Fibroblast of skin of left quadriceps (primary cell): ENCODE measurements at regions not wholly inside any gene's neighbourhood (a gene's known extent, or its start where the extent isn't known, plus 50 kb on each side); places are given as distances from the start of the nearest gene placed in this dataset.

Experiments used
- DNase-seq, 2 experiments: peaks; one replicate each; pipeline ENCODE4 v3.0.0-alpha.2; 2013; ENCODE audit warnings: low read depth in 2 of 2

- no peak for DNase-seq
Observed at GRCh38 chr4:35925806-35926205, 318.5 kb downstream of the ARAP2 start.

DNA sequence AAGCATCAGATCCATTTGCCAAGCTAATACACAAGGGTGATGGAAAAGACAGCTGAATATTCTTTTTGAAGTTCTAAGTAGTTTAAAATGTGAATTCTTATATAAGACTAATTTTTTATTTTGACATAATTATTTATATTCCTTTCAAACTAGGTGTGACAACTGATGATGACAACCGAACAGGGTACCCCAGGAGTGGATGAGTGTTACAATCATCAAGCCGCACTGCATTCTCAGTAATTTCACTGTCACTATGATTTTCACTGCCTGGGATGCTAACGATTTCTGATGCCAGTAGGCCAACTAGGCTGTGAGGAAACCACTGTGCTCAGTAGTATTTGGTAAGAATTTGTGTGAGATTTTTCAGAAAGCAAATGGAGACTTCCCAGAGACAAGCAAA lies 317.5 kb downstream of the ARAP2 start:
- DNase-seq, result no peak

DNA sequence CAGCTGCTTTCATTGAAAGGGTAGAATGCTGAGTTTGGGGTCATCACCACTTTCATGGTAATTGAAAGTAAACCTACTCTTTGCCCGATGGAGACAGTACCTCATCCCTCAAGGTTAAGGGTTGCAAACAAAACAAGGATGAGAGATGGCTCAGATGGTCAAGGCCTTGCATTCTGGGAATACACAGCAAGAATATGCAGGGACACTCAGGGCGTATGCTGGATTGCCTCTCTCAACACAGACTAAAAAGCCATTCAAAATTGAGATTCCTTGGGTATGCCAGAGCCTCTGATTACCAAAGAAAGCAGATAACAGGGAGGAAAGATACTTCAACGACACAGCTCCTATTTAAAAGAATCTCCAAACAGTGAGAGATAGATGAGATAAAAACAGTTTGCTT lies 310.4 kb downstream of the ARAP2 start:
- no peak for DNase-seq

DNA sequence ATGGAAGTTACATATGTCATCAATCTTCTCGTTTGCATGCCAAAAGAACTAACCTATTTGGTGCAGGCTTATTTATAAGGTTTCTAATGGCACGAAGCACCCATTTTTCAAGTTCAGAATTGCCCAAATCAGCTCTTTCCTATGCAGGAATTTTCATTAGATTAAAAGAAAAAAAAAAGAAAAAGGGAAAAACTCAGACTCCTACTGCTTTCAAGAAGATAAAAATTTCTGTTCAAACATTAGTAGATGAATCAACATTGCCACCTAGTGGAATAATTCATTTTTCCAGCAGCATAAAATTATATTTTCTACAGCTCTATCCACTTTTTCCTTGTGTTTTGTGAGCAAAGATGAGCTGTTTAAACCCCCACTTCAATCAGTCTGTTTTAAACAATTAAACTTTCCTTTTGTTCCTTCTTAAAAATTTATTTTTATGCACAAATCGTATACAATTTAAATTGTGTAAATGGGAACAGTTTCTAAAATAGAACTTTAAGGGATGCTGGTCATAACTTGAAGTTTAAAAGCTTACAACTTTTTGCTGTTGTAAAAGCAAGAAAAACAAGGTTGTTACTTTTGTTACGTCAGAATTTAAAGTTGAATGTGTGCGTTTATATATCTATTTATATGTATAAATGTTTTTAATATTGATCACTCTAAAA lies 309.9 kb downstream of the ARAP2 start:
- peak; percentile 8 to 15 for DNase-seq

GRCh38 chr4:35938936-35939335 lies 305.4 kb downstream of the ARAP2 start:
- no peak for DNase-seq

DNA sequence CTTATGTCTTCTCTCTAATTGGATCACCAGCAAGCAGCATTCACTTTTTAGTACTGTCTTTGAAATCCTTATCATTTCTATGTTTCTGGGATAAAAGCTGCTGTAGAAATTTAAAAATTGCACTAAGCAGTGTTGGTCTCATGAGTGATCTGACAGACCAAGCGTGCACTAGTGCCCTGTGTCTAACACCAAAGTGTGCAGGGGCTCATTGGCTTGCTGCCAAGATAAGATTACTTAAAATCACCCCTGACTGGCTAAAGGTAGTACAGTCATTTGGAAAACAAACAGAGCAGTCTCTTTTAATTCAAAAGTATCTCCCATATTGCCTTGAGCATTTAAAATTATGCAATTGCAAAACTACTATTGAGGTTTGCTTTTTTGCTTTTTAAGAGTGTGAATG lies 304.6 kb downstream of the ARAP2 start:
- DNase-seq, result no peak

GRCh38 chr4:35942092-35942491 lies 302.2 kb downstream of the ARAP2 start:
- DNase-seq, result no peak

DNA sequence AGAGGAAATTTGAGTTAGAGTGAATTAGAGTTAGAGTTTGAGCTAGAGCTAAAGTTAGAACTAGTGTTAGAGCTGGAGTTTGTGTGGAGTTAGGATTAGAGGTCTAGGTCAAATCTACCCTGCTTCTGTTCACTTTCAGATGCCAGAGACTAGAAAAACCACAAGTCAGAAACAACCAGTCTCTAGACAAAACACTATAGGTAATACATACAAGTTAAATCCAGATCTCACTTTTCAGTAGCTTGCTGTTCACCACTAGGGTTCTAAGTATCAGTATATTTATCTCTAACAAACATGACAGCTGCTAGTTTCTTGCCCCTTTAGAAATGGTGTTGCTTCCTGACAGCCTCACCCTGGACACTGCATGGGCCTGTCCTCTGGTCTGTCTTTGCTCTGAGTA lies 300.7 kb downstream of the ARAP2 start:
- no peak for DNase-seq

DNA sequence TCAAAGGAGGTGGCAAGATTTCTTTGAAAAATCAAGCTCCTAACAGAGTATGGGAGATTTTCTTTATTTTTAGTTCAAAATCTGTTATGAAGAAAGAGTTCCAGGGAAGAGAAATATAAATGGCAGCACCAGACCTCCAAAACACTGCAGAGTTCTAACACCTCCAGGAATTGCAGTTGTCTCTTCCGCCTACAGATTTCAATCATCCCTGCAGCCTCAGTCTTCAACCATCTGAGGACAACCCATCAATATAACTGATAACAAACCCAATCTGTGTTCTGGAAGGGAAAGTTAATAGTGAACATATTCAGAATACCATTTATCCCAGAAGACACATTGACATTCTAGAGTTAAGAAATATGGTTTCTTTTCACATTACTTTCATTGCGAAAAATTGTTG lies 296.1 kb downstream of the ARAP2 start:
- DNase-seq, result no peak

DNA sequence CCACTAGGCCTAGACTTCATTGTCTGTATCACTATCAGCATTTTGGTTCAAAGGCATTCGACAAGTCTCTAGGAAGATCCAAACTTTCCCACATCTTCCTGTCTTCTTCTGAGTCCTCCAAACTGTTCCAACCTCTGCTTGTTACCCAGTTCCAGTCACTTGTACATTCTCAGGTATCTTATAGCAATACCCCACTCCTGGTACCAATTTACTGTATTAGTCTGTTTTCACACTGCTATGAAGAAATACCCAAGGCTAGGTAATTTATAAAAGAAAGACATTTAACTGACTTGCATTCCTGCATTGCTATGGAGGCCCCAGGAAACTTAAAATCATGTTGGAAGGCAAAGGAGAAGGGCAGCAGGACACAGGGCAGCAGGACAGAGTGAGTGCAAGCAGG lies 293.9 kb downstream of the ARAP2 start:
- DNase-seq, result no peak

DNA sequence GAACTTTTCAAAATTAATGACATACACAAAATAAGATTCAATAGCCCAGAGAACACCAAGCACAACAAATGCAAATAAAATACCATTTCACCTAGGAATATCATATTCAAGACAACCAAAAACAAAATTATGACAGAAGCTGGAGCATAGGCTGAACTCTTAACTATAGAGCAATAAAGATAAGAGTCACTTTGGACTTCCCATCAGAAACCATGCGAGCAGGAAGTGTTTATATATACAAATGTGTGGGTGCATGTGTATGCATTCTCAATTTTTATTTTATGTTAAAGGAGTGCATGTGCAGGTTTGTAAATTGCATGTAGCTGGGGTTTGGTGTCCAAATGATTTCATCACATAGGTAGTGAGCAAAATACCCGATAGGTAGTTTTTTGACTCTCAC lies 291.6 kb downstream of the ARAP2 start:
- DNase-seq, result no peak

DNA sequence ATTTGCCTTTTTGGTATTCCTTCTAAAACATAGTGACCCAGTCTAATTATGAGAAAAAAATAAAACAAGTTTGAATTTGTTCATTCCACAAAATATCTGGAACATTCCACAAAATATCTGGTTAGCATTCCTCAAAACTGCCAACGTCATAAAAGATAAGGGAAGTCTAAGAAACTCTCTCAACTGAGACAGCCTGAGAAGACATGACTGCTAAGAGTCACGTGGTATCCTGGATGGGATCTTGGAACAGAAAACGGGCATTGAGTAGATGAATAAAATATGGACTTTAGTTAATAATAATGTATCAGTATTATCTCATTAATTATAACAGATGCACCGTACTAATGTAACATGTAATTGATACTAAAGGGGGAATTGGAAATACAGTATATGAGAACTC lies 280.9 kb downstream of the ARAP2 start:
- no peak for DNase-seq

GRCh38 chr4:35963974-35964515 lies 280.3 kb downstream of the ARAP2 start:
- DNase-seq, result no peak

GRCh38 chr4:35965300-35965699 lies 279.0 kb downstream of the ARAP2 start:
- DNase-seq, result no peak

- no peak for DNase-seq
Observed at GRCh38 chr4:35966566-35966965, 277.7 kb downstream of the ARAP2 start.

DNA sequence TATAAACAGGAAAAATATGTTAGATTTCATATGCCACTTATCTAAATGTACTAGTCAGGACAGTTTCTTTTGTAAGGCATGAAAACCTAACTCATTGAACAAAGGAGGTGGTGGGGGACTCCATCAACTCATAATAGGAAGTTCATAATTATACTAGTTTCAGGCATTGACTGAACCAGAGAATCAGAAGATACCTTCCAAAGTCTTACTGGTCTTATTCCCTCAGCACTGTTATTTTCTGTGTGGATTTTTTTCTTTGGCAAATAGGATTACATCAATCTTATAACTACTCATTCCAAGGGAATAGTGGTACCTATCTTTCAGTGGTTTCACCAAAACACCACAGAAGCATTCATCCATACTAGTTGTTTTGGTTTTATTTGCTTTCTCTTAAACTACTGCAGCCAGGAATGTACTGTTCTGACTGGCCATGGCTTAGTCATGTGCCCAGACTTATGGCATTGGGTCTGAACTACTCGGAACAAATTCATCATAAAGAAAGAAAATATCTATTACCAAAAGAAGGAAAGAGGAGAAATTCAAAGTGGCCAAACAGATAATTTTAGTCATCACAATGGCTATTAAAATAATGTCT lies 273.9 kb downstream of the ARAP2 start:
- DNase-seq, result no peak

DNA sequence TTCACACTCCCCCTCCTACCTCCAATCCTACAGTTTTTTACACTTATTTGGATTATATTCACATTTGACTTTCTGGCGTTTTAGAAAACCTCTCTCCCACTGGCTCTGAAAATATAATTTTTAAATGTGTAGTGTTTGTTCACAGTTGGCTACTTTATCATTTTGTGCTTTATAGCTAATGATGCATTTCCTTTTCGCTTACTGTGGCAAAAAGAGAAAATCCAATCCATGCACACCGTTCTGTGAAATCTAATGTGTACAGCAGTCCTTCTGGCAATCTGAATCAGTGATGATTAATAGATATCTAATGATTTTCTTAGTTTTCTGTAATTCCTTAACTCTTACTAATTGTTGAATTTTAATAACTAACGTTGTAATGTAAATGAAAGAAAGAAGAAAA lies 271.5 kb downstream of the ARAP2 start:
- DNase-seq, result no peak

- DNase-seq, result no peak
Observed at GRCh38 chr4:35975617-35976355, 268.5 kb downstream of the ARAP2 start.

DNA sequence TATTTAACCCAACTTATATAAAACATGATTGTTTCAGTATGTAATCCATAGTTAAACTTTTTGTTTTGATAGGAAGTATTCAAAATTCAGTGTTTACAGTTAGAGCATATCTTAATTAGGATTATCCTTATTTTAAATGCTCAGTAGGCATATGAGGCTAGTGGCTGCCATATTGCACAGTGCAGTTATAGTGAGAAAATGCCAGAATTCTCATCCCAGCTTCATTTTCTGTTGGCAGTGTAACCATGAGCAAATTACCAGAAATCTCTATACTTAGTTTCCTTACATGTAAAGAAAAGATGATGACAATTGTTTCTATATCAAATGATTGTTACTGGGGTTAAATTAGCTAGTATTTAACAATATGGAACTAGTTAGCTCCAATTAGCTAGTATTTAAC lies 265.8 kb downstream of the ARAP2 start:
- DNase-seq, result no peak

- no peak for DNase-seq
Observed at GRCh38 chr4:35982318-35982717, 262.0 kb downstream of the ARAP2 start.

GRCh38 chr4:35986537-35986936 lies 257.8 kb downstream of the ARAP2 start:
- no peak for DNase-seq

DNA sequence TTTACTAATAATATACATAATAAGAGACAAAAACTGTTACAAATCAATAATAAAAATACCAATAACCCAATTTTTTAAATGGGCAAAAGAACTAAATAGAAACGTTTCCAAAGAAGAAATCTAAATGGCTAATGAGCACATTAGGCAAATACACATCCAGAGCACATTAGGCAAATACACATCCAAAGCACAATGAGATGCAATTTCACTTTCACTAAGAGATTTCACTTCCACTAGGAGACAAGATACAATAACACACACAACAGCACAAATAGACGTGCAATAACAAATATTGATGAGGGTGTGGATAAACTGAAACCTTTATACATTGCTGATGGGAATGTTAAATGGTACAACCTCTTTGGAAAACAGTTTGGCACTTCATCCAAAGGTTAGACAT lies 250.7 kb downstream of the ARAP2 start:
- DNase-seq, result no peak

DNA sequence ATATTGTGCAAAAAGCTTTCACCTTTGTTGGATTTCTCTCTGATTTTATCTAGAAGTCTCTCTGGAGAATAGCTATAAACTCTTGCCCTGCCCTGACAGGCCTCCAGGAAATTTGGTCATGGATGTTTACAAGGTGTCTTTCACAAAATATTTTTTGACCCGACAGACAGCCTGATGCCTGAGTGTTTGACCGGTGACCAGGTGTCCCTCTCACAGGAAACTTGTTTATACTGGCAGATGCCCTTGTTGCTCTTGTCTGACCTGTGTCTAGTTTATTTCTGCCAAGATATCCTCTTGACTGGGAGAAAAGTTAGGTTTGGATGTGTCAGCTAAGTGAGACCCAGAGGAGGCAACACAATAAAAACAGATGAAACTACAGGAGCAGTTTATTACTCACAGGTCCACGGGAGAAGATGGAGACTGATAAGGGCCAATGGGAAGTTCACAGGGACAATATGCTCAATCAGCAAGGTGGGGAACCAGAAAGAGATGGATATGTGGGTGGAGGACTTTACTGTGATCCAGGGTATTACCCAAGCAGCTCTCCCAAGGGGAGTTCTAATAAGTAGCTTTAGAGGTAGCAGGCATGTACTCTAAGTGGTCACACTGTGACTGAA lies 243.3 kb downstream of the ARAP2 start:
- DNase-seq, result no peak
